ENCODE measurements at regions not wholly inside any gene's neighbourhood (a gene's known extent, or its start where the extent isn't known, plus 50 kb on each side); places are given as distances from the start of the nearest gene placed in this dataset.

DNA sequence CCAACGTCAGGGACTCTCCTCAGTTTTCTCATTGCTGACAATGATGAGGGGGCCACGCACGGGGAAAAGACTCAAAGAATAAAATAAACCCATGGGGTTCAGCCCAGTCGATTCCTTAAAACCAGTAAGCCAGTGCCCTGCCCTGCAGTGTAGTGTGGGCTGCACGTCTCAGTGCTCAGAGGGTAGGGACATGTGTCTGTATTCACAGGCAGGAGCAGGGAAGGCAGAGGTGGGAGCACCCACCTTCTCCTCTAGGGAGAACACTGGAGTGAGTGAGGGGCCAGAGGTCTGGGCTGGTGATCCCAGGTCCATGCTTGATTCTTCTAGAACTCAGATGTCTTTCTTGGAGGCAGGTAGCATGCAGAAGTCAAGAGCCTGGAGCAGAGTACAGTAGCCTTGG is 303.6 kb downstream of the MATN1 start:
- DNase-seq (ENCODE audit: low read depth), result no peak

DNA sequence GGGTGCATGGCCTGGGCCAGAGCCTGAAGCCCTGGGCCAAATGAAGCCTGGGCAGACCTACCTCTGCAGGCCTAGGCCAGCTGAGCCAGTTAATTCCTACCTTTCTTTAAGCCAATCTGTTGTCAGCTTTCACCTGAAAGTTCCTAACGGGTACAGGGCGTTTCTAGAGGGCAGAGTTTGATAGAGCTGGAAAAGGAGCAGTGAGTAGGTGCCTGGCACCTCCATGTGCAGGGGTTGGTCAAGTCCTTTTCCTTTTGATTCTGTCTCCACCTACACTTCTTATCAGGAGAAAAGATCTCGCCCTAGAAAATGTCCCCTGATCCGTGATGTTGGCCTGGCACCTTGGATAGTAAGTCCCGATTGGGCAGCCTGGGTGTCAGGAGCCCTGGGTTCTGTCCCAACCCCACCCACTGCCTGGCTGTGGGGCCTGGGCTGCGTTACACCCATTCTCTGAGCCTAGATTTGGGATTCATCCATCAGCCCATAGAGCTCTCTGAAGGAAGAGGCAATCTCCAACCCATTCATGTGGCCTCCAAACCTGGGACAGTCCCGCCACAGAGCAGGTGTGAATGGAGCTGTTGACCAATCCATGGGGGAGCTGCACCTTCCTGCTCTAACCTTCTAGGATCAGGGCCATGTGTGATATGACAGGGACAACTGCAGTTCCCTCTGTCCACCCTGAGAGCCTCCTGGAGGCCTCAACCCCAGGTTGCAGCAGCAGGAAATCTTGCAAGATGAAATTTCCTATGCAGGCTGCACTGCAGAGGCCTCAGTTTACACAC is 304.3 kb downstream of the MATN1 start:
- no peak for DNase-seq (ENCODE audit: low read depth)

GRCh38 chr1:30418061-30418938 is 305.1 kb downstream of the MATN1 start:
- no peak for DNase-seq (ENCODE audit: low read depth)

- DNase-seq (ENCODE audit: low read depth), result no peak
Measured at GRCh38 chr1:30417701-30418046, 305.7 kb downstream of the MATN1 start.

GRCh38 chr1:30417001-30417700 is 306.2 kb downstream of the MATN1 start:
- DNase-seq (ENCODE audit: low read depth), result no peak

DNA sequence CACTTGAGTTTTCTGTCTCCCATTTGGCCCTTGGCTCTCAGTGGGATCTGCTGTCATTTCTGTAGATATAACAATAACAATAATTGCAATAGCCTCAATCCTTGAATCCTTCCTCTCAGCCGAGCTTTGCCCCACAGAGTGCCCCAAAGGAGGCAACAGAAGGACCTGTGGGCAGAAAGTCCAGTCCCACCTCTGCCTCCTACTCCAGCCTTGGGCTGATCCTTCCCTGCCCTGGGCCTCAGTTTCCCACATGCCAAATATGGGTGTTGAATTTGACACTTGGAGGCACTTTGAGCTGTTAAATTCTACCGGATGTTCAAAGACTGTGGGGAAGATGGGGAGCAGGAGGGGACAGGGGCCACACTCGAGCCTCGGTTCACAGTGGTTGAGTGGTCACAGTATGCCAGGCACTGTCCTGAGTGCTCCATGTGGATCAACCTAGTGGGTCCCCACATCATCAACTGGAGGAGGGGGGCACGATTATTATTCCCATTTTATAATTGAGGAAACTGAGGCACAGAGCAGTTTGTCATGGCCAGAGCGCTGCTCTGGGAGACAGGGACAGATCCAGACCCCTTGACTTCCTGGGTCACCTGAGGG is 307.1 kb downstream of the MATN1 start:
- no peak for DNase-seq (ENCODE audit: low read depth)

DNA sequence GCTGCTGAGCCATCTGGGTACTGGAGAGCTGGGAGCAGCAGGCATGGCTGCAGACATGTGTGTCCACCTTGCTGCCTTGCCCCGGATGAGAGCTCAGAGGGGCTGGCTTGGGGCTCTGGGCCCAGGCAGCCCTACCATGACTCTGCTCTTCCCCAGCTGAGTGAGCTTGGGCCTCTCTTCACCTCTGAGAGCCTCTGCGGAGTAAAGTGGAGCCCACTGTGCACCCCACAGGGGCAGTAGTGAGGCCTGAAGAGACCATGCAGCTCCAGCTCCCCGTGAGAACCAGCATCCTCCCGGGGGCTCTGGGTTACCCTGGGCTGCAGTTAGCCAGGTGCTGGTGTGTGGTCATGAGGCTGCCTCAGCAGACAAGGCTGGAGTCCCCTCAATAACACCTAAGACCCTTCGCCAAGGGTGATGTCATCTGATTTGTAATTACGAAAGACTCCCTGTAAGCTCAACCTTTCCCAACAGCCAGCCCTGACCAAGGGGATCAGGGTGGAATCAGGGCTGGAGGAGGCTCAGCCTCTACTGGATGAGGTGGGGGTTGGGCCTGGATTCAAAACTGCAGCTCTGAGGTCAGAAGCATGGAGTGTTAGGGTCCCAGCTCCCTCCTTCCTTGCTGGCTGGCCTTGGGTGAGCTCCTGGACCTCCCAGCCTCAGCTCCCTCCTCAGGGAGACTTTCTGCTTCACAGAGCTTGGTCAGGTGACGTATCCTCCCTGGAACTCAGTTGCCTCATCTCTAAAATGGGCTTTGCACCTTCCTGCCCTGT is 308.0 kb downstream of the MATN1 start:
- DNase-seq (ENCODE audit: low read depth), result no peak

- no peak for DNase-seq (ENCODE audit: low read depth)
Measured at GRCh38 chr1:30414851-30415165, 308.6 kb downstream of the MATN1 start.

GRCh38 chr1:30414086-30414850 is 309.1 kb downstream of the MATN1 start:
- no peak for DNase-seq (ENCODE audit: low read depth)

DNA sequence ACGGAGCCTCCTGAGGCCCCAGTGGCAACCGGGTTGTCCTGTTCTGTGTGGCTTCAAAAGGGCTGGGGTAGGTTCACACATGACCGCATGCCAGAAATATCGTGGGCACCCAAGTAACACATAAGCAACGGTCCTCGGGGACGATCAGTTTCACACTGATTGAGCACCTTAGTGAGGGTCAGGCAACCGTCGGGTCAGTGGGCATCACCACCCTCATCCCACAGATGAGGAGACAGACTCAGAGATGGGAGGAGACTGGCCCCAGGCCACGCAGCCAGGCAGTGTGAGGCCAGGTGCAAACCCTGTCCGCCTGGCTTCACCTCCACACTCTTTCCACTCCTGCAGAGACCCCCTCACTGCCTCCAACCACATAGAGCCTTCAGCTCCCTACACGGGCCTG is 309.8 kb downstream of the MATN1 start:
- DNase-seq (ENCODE audit: low read depth), result no peak

- DNase-seq (ENCODE audit: low read depth), result no peak
Measured at GRCh38 chr1:30413111-30413440, 310.3 kb downstream of the MATN1 start.

GRCh38 chr1:30412241-30413110 is 310.9 kb downstream of the MATN1 start:
- no peak for DNase-seq (ENCODE audit: low read depth)

- no peak for DNase-seq (ENCODE audit: low read depth)
Measured at GRCh38 chr1:30411206-30411605, 312.2 kb downstream of the MATN1 start.

DNA sequence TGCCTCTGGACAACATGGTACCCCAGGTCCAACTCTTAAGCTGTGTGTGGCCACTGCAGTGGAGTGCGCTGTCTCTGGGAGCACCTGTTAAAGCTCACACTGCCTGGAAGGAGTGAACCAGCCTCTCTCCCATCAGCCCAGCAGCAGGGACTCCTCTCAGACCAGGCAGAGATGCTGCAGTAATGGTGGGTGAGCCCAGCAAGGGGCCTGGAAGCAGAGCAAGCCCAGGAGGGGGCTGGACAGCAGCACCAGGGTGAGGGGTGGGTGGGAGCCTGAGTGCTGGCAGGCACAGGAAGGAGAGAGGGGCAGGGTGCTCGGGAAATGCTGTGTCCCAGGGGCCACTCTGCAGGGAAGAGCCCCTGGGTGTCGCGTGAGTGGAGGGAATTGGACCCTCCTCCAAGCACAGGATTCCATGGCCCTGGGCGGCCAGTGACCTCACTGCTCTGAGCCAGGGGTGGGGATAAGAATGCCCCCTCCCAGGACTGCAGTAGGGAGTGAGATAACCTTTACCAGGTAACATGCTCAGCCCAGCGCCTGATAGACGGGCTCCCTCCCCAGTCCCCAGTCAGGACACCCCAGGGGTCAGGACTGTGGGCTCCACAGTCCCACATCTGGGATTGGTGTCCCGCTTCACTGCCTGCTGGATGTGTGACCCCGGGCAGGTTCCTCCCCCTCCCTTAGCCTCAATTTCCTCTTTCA is 313.1 kb downstream of the MATN1 start:
- DNase-seq (ENCODE audit: low read depth), result no peak

DNA sequence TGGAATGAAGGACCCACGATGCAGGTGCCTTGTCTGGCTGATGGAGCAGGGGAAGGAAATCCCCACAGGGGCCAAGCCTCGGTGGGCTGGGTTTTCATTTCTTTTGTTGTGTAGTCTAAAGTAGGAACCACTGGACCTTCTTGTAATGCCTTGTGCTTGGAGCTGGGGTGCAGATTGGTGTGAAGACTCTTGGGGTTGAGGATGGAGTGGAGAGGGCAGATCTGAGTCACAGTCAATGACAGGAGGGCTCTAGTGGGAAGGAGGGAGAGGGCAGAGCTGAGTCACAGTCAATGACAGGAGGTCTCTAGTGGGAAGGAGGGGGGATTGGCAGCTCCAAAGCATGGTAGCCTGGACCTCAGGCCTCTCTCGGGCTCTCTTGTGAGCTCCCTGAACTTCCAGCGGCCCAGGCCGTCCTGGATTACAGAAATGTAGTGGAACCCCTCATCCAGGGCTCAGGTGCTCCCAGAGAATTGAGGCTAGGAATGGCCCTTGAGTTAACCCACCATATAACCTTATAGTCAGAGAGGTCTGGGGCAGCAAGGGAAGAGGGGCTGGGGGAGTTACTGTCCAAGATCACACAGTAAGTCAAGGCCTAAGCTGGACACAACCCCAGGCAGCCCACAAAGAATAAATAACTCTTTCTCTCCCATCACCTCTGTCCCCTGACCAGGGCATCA is 313.8 kb downstream of the MATN1 start:
- no peak for DNase-seq (ENCODE audit: low read depth)

GRCh38 chr1:30407865-30408580 is 315.4 kb downstream of the MATN1 start:
- DNase-seq (ENCODE audit: low read depth), result peak; percentile 9

DNA sequence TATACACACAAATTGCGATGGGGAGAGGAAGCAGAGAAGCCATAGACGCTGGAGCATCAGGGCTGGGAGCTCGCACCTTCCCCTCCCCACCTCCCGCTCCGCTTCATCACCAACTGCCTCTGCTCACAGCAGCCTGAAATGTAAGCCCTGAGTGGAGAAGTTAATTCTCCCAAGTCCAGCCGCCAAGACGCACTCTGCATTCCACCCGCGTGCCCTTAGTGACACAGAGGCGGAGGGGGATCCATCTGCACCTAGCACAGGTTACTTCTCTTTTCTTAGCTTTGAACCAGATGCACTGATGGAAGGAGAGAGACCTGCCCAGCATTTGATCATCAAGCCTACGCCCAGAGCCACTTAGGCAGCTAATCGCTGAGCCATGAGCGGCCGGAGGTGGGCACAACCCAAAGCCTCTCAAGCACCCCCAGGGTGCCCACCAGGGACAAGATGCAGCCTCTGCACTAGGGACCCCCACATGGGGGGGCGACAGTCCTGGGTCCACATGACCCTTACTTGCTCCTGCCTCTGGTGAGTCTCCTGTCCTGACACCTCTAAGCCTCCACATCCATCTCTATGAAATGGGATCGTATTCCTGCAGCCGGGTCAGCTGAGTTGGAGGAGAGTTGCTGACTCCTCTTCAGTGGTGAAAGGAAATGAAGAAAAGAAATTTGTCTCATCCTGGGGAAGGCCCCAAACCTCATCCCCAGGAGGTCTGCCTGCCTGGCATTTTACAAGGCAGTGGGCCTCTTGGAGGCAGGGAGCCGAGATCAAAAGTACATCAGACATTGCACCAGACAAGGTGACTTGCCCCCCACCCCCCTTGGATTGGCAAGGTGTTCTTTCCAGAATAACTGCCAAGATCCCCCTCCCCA is 316.2 kb downstream of the MATN1 start:
- DNase-seq (ENCODE audit: low read depth), result no peak
